Body of pancreas (tissue), 4 donors: ENCODE measurements at regions not wholly inside any gene's neighbourhood (a gene's known extent, or its start where the extent isn't known, plus 50 kb on each side); places are given as distances from the start of the nearest gene placed in this dataset.
"Not testable (repeated sequence)": the region's sequence is repeated elsewhere in the genome, so short reads cannot be mapped to it uniquely, and the experiment has no call there.

ENCODE experiments used
- ATAC-seq: fragments of 150-250 bp; one replicate; pipeline ENCODE4 v1.9.1; 2016
- DNase-seq, 4 donors: peaks; one replicate each; pipeline ENCODE4 v3.0.0-alpha.2; 2019
- H3K27ac ChIP-seq, 4 donors: fragments of 200-600 bp; sonication (generic); 1 replicate in 3 of 4; 2 replicates in 1 of 4; pipeline versions ENCODE4 v1.5.1 to v1.6.1; 2016 to 2019; ENCODE audit warnings: mild to moderate bottlenecking in 1 of 4, mixed read lengths in 1 of 4, moderate library complexity in 1 of 4
- H3K27me3 ChIP-seq, 2 donors: fragments of 200-600 bp; sonication (generic); one replicate each; pipeline ENCODE4 v1.6.0; 2016; ENCODE audit warnings: mild to moderate bottlenecking in 1 of 2
- H3K36me3 ChIP-seq, 2 donors: fragments of 200-600 bp; sonication (generic); replicated peaks in 1 of 2; 2 replicates each; pipeline ENCODE4 v1.5.1; 2016; ENCODE audit warnings: low read depth in 2 of 2; ENCODE audit not compliant: insufficient read depth in 1 of 2
- H3K4me1 ChIP-seq: fragments of 200-600 bp; sonication (generic); one replicate; pipeline ENCODE4 v1.6.0; 2016
- H3K4me3 ChIP-seq, 2 donors: fragments of 200-600 bp; sonication (generic); 1 replicate in 1 of 2; 2 replicates in 1 of 2; pipeline ENCODE4 v1.5.1; 2016 to 2019
- H3K9me3 ChIP-seq, 3 donors: fragments of 200-600 bp; sonication (generic); 1 replicate in 2 of 3; 2 replicates in 1 of 3; pipeline ENCODE4 v1.5.1; 2016
- POLR2A ChIP-seq, 3 donors: fragments of 450-650 bp; IDR thresholded peaks; one replicate each; pipeline ENCODE4 v1.6.1; 2016; ENCODE audit warnings: antibody characterized with exemption in 3 of 3, mild to moderate bottlenecking in 2 of 3
- WGBS, 2 donors: methylation state at CpG; one replicate each; pipeline ENCODE4 v1.1.5; 2017; 5-methylcytosine and 5-hydroxymethylcytosine counted together
- intact Hi-C: fragments of 100-400 bp; cut with DNase I; formaldehyde crosslinking; loops from one replicate; pipeline ENCODE4 v1.15.1; 2023
- TF ChIP-seq, protein P1 (sequence below), 7 experiments: fragments of 450-650 bp in 4 of 7; fragments of 200-600 bp in 3 of 7; sonication (generic) in 3 of 7; IDR thresholded peaks; one replicate each; pipeline ENCODE4 v1.5.1; 2016 to 2019; ENCODE audit warnings: antibody characterized with exemption in 7 of 7

DNA sequence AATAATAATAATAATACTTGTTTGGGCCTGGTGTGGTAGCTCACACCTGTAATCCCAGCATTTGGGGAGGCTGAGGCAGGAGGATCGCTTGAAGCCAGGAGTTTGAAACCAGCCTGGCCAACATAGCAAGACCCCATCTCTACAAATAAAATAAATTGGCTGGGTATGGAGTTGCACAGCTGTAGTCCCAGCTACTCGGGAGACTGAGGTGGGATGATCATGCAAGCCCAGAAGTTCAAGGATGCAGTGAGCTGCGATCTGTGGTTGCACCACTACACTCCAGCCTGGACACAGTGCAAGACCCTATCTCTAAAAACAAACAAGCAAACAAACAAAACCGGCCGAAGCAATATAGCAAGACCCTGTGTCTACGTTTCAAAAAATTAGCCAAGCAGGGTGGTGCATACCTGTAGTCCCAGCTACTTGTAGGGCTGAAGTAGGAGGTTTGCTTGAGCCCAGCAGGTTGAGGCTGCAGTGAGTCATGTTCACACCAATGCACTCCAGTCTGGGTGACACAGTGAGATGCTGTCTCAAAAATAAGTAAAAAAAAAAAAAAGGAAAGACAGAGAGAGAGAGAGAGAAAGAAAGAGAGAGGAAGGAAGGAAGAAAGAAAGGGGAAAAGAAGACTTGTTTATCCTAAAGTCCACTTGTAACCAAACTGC is 85.6 kb upstream of the KDM7A start:
- TF ChIP-seq, protein P1, sequence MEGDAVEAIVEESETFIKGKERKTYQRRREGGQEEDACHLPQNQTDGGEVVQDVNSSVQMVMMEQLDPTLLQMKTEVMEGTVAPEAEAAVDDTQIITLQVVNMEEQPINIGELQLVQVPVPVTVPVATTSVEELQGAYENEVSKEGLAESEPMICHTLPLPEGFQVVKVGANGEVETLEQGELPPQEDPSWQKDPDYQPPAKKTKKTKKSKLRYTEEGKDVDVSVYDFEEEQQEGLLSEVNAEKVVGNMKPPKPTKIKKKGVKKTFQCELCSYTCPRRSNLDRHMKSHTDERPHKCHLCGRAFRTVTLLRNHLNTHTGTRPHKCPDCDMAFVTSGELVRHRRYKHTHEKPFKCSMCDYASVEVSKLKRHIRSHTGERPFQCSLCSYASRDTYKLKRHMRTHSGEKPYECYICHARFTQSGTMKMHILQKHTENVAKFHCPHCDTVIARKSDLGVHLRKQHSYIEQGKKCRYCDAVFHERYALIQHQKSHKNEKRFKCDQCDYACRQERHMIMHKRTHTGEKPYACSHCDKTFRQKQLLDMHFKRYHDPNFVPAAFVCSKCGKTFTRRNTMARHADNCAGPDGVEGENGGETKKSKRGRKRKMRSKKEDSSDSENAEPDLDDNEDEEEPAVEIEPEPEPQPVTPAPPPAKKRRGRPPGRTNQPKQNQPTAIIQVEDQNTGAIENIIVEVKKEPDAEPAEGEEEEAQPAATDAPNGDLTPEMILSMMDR (IDR thresholded peaks at IDR 0.05) = no peak
- no peak for TF ChIP-seq POLR2A (IDR thresholded peaks at IDR 0.05)
- Histone ChIP-seq H3K9me3 (no peaks in the 10 kb centered on the region), H3K36me3 (no peaks in the 10 kb centered on the region), H3K27me3 (no peaks in the 10 kb centered on the region), H3K4me1 (no peaks in the 10 kb centered on the region), H3K27ac (no peak overlapping the region), H3K4me3 (no peak overlapping the region)
- WGBS, 2 donors = 74 to 82% methylated on average over 6 of the region's 6 CpGs
- intact Hi-C loops = no loop called here
- no peak for ATAC-seq
- no peak for DNase-seq

DNA sequence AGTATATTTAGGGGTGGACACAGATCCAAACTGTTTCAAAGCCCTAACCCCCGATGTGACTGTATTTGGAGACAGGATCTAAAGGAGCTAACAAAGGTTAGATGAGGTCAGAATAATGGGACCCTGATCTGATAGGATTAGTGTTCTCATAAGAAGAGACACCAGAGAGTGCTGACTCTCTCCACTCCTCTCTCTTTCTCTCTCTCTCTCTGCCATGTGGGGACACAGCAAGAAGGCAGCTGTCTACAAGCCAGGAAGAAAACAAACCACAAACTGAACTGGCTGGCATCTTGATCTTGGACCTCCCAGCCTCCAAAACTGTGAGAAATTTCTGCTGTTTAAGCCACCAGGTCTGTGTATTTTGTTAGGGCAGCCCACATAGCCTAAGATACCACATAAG is 84.7 kb upstream of the KDM7A start:
- Histone ChIP-seq H3K27ac (no peak overlapping the region), H3K36me3 (no peaks in the 10 kb centered on the region), H3K4me3 (no peak overlapping the region), H3K9me3 (no peaks in the 10 kb centered on the region), H3K4me1 (no peaks in the 10 kb centered on the region), H3K27me3 (no peaks in the 10 kb centered on the region)
- 75 to 92% methylated on average over 1 of the region's 1 CpG for WGBS, 2 donors
- no peak for TF ChIP-seq POLR2A (IDR thresholded peaks at IDR 0.05)
- TF ChIP-seq, protein P1 (IDR thresholded peaks at IDR 0.05) = no peak
- intact Hi-C loops = no loop called here
- ATAC-seq = no peak
- no peak for DNase-seq

DNA sequence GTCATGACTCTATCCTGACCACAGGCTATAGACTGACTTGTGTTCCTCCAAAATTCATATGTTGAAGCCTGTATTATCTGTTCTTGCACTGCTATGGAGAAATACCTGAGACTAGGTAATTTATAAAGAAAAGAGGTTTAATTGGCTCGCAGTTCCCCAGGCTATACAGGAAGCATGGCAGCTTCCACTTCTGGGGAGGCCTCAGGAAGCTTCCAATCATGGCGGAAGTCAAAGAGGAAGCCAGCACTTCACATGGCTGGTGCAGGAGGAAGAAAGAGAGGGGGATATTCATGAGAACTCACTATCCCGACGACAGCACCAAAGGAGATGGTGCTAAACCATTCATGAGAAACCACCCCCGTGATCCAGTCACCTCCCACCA is 84.3 kb upstream of the KDM7A start:
- H3K27ac ChIP-seq = no peak overlapping the region
- 78 to 80% methylated on average over 5 of the region's 5 CpGs for WGBS, 2 donors
- H3K27me3 ChIP-seq = no peaks in the 10 kb centered on the region
- no peak for DNase-seq
- no peak for TF ChIP-seq POLR2A (IDR thresholded peaks at IDR 0.05)
- TF ChIP-seq, protein P1 (IDR thresholded peaks at IDR 0.05) = no peak
- intact Hi-C loops = no loop called here
- ATAC-seq = no peak
- H3K4me1 ChIP-seq = no peaks in the 10 kb centered on the region
- H3K9me3 ChIP-seq = no peaks in the 10 kb centered on the region
- H3K36me3 ChIP-seq = no peaks in the 10 kb centered on the region
- no peak overlapping the region for H3K4me3 ChIP-seq

DNA sequence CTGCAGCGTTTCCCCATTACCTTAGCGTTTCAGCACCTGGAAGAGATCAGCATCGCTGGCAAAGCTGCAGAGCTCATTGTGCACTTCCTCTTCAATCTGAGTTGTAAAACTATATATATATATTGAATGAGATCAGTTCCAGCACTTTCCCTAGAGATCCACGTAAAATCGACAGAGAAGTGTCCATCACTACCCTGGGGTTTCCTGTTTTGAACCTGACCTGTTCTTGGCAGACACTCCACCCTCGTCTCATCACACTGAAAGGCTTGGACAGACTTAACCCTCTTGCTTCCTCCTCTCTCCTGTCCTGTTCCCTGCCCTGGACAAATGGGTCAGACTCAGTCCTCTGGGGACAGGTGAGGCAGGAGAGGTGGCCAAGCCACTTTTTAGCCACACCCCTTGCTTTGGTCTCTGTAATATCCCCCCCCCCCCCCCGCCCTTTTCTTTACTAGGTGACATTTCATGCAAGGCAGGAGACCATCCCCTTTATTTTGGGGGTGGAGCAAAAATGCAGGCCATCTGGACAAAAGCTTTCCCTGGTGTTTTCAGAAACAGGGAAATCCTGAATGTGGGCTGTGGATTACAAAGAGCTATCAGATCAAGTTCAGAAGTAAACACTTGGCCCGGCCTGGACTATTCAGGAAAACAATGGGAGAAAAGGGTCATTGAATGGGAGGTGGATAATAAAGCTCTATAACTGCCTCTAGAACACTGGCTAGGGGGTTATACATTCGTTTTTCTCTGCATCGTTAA is 83.7 kb upstream of the KDM7A start:
- H3K36me3 ChIP-seq = no peaks in the 10 kb centered on the region
- H3K4me3 ChIP-seq = no peak overlapping the region
- ATAC-seq = no peak
- H3K27ac ChIP-seq = no peak overlapping the region
- TF ChIP-seq, protein P1 (IDR thresholded peaks at IDR 0.05) = no peak
- no peak for TF ChIP-seq POLR2A (IDR thresholded peaks at IDR 0.05)
- H3K9me3 ChIP-seq = no peaks in the 10 kb centered on the region
- intact Hi-C loops = no loop called here
- no peaks in the 10 kb centered on the region for H3K4me1 ChIP-seq
- 53 to 55% methylated on average over 10 of the region's 10 CpGs for WGBS, 2 donors
- no peak for DNase-seq
- no peaks in the 10 kb centered on the region for H3K27me3 ChIP-seq

DNA sequence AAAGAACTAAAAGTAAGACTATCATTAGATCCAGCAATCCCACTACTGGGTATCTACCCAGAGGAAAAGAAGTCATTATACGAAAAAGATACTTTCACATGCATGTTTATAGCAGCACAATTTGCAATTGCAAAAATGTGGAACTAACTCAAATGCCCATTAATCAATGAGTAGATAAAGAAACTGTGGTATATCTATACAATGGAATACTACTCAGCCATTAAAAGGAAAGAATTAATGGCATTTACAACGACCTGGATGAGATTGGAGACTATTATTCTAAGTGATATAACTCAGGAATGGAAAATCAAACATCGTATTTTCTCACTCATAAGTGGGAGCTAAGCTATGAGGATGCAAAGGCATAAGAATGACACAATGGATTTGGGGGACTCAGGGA is 80.5 kb upstream of the KDM7A start:
- intact Hi-C loops, H3K9me3 ChIP-seq, DNase-seq, H3K27me3 ChIP-seq, ATAC-seq, H3K36me3 ChIP-seq, H3K27ac ChIP-seq, H3K4me3 ChIP-seq, H3K4me1 ChIP-seq: not testable (repeated sequence)
- WGBS, 2 donors = 77 to 79% methylated on average over 3 of the region's 3 CpGs

GRCh38 chr7:140254976-140255375 is 78.2 kb upstream of the KDM7A start:
- H3K4me1 ChIP-seq, intact Hi-C loops, H3K27me3 ChIP-seq, H3K4me3 ChIP-seq, DNase-seq, H3K36me3 ChIP-seq, H3K27ac ChIP-seq, H3K9me3 ChIP-seq, ATAC-seq: not testable (repeated sequence)
- 87 to 93% methylated on average over 9 of the region's 9 CpGs for WGBS, 2 donors
